ENCODE measurements at regions not wholly inside any gene's neighbourhood (a gene's known extent, or its start where the extent isn't known, plus 50 kb on each side); places are given as distances from the start of the nearest gene placed in this dataset.

DNA sequence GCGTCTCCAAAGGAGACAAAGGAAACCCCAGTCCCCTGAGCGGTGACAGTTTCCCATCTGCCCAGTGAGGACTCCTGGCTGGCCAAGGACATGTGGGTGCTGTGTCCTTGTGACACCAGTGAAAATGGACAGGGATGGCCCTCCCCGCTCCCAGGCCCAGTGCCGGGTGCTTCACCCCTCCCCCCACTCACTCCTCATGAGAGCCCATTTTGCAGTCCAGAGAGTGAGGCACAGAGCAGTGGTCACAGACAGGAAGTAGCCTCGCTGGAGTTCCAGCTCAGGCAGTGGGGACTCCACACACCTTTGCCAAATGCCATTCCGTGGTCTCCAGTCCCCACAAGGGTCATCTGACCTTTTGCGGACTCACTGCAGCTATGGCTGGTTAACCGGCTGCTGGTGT is 642.9 kb downstream of the PTPRU start:
- no peak overlapping the region for H3K4me2 ChIP-seq (ENCODE audit: low read length)
- no peaks in the 10 kb centered on the region for H3K79me2 ChIP-seq (ENCODE audit: control insufficient read depth, low read length)
- H3K27me3 ChIP-seq (ENCODE audit: control insufficient read depth, low read length): no peaks in the 10 kb centered on the region; the same call in 1 of the 2 replicates
- H3K9me3 ChIP-seq (ENCODE audit: control insufficient read depth, insufficient read depth, low read length): no peaks in the 10 kb centered on the region
- TF ChIP-seq CTCF (IDR thresholded peaks at IDR 0.05; ENCODE audit: low read depth, low read length, poor library complexity, severe bottlenecking) (no peak), EZH2phosphoT487 (IDR thresholded peaks at IDR 0.05; ENCODE audit: borderline replicate concordance, low read length) (no peak)
- no peaks in the 10 kb centered on the region for H3F3A ChIP-seq (ENCODE audit: control insufficient read depth, insufficient read depth)
- H4K20me1 ChIP-seq (ENCODE audit: control insufficient read depth, insufficient read depth, low read depth, low read length): no peaks in the 10 kb centered on the region
- no peak overlapping the region for H3K4me3 ChIP-seq (ENCODE audit: low read length)
- no peaks in the 10 kb centered on the region for H3K36me3 ChIP-seq (ENCODE audit: control insufficient read depth, low read length)
- no peaks in the 10 kb centered on the region for H3K9me2 ChIP-seq (replicated peaks; ENCODE audit: control insufficient read depth, low read length)
- no peaks in the 10 kb centered on the region for H3K4me1 ChIP-seq (ENCODE audit: control insufficient read depth, low read length)
- H3K27ac ChIP-seq (ENCODE audit: low read depth, low read length): no peak overlapping the region

DNA sequence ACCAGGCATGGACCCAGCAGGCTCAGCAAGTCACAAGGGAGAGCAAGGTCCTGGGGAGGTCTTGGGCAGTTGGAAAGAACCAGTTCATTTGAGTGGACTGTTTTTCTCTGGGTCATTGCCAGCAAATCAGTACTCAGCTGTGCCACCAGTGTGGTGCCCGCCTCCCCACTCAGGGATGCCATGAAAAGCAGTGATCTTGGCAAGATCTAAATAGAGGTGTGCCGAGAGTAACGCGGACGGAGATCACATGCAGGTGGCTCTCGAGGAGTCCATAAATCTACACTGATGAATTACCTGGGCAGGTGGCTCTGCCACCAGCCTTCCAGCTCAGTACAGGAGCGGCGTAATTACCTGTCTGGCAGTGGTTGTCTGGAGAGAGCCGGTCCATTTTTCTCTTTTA is 642.2 kb downstream of the PTPRU start:
- H3K4me1 ChIP-seq (ENCODE audit: control insufficient read depth, low read length): no peaks in the 10 kb centered on the region
- H4K20me1 ChIP-seq (ENCODE audit: control insufficient read depth, insufficient read depth, low read depth, low read length): no peaks in the 10 kb centered on the region
- no peaks in the 10 kb centered on the region for H3K36me3 ChIP-seq (ENCODE audit: control insufficient read depth, low read length)
- no peak overlapping the region for H3K4me2 ChIP-seq (ENCODE audit: low read length)
- no peaks in the 10 kb centered on the region for H3K9me3 ChIP-seq (ENCODE audit: control insufficient read depth, insufficient read depth, low read length)
- TF ChIP-seq EZH2phosphoT487 (IDR thresholded peaks at IDR 0.05; ENCODE audit: borderline replicate concordance, low read length) (no peak), CTCF (IDR thresholded peaks at IDR 0.05; ENCODE audit: low read depth, low read length, poor library complexity, severe bottlenecking) (no peak)
- no peaks in the 10 kb centered on the region for H3F3A ChIP-seq (ENCODE audit: control insufficient read depth, insufficient read depth)
- no peaks in the 10 kb centered on the region for H3K79me2 ChIP-seq (ENCODE audit: control insufficient read depth, low read length)
- no peaks in the 10 kb centered on the region for H3K9me2 ChIP-seq (replicated peaks; ENCODE audit: control insufficient read depth, low read length)
- no peaks in the 10 kb centered on the region; the same call in 1 of the 2 replicates for H3K27me3 ChIP-seq (ENCODE audit: control insufficient read depth, low read length)
- H3K27ac ChIP-seq (ENCODE audit: low read depth, low read length): no peak overlapping the region
- H3K4me3 ChIP-seq (ENCODE audit: low read length): no peak overlapping the region

- H3K9me3 ChIP-seq (ENCODE audit: control insufficient read depth, insufficient read depth, low read length): no peaks in the 10 kb centered on the region
- TF ChIP-seq EZH2phosphoT487 (IDR thresholded peaks at IDR 0.05; ENCODE audit: borderline replicate concordance, low read length): no peak
- no peak for TF ChIP-seq CTCF (IDR thresholded peaks at IDR 0.05; ENCODE audit: low read depth, low read length, poor library complexity, severe bottlenecking)
- no peaks in the 10 kb centered on the region for H4K20me1 ChIP-seq (ENCODE audit: control insufficient read depth, insufficient read depth, low read depth, low read length)
- no peak overlapping the region for H3K4me3 ChIP-seq (ENCODE audit: low read length)
- no peak overlapping the region for H3K4me2 ChIP-seq (ENCODE audit: low read length)
- no peaks in the 10 kb centered on the region for H3F3A ChIP-seq (ENCODE audit: control insufficient read depth, insufficient read depth)
- no peaks in the 10 kb centered on the region for H3K9me2 ChIP-seq (replicated peaks; ENCODE audit: control insufficient read depth, low read length)
- H3K79me2 ChIP-seq (ENCODE audit: control insufficient read depth, low read length): no peaks in the 10 kb centered on the region
- H3K27me3 ChIP-seq (ENCODE audit: control insufficient read depth, low read length): no peaks in the 10 kb centered on the region; the same call in 1 of the 2 replicates
- H3K36me3 ChIP-seq (ENCODE audit: control insufficient read depth, low read length): no peaks in the 10 kb centered on the region
- H3K4me1 ChIP-seq (ENCODE audit: control insufficient read depth, low read length): no peaks in the 10 kb centered on the region
- no peak overlapping the region for H3K27ac ChIP-seq (ENCODE audit: low read depth, low read length)
These were observed 640.6 kb downstream of the PTPRU start for GRCh38 chr1:29876902-29877301.
